Astrocyte (in vitro differentiated cells and primary cell): ENCODE measurements at regions not wholly inside any gene's neighbourhood (a gene's known extent, or its start where the extent isn't known, plus 50 kb on each side); places are given as distances from the start of the nearest gene placed in this dataset.

Experiments
- DNase-seq: peaks from one replicate; pipeline ENCODE4 v3.0.0-alpha.2; 2010; ENCODE audit warnings: low read depth
- FAIRE-seq: peaks from 2 replicates; lab custom pipeline; 2011; peaks lifted over from hg19 to GRCh38; lab: Jason Lieb, UNC
- H2AFZ ChIP-seq: 2 replicates; pipeline ENCODE4 v1.6.0; 2012; ENCODE audit warnings: low read depth, low read length, inconsistent platforms
- H3K27ac ChIP-seq: 2 replicates; pipeline ENCODE4 v1.5.1; 2011; ENCODE audit warnings: low read depth, low read length, inconsistent platforms
- H3K27me3 ChIP-seq: 2 replicates; pipeline ENCODE4 v1.6.0; 2011; ENCODE audit warnings: low read length, inconsistent platforms; ENCODE audit not compliant: insufficient read depth
- H3K36me3 ChIP-seq: 2 replicates; pipeline ENCODE4 v1.5.1; 2011; ENCODE audit warnings: low read length, inconsistent platforms; ENCODE audit not compliant: insufficient read depth
- H3K4me1 ChIP-seq: 2 replicates; pipeline ENCODE4 v1.5.1; 2011; ENCODE audit warnings: low read length, inconsistent platforms; ENCODE audit not compliant: insufficient read depth
- H3K4me2 ChIP-seq: 2 replicates; pipeline ENCODE4 v1.6.0; 2012; ENCODE audit warnings: low read length, inconsistent platforms
- H3K4me3 ChIP-seq: 2 replicates; pipeline ENCODE4 v1.5.1; 2011; ENCODE audit warnings: low read depth, mild to moderate bottlenecking, low read length, inconsistent platforms; ENCODE audit not compliant: insufficient read depth
- H3K79me2 ChIP-seq: 2 replicates; pipeline ENCODE4 v1.6.0; 2012; ENCODE audit warnings: mild to moderate bottlenecking, low read length, inconsistent platforms; ENCODE audit not compliant: insufficient read depth
- H3K9ac ChIP-seq: 2 replicates; pipeline ENCODE4 v1.6.0; 2012; ENCODE audit warnings: mild to moderate bottlenecking, low read length, inconsistent platforms
- H3K9me3 ChIP-seq: 2 replicates; pipeline ENCODE4 v1.5.1; 2012; ENCODE audit warnings: low read depth, mild to moderate bottlenecking, low read length, inconsistent platforms; ENCODE audit not compliant: insufficient read depth
- H4K20me1 ChIP-seq: 2 replicates; pipeline ENCODE4 v1.6.0; 2012; ENCODE audit warnings: low read length, inconsistent platforms; ENCODE audit not compliant: insufficient read depth
- H3K27ac Mint-ChIP-seq: one replicate; pipeline ENCODE4 v1.8.0; 2021; ENCODE audit warnings: mild to moderate bottlenecking, mixed read lengths; ENCODE audit not compliant: unreplicated experiment
- H3K27me3 Mint-ChIP-seq: one replicate; pipeline ENCODE4 v1.8.0; 2021; ENCODE audit warnings: low read depth, mixed read lengths; ENCODE audit not compliant: unreplicated experiment
- H3K36me3 Mint-ChIP-seq: one replicate; pipeline ENCODE4 v1.8.0; 2021; ENCODE audit warnings: low read depth, mixed read lengths; ENCODE audit not compliant: unreplicated experiment
- H3K4me1 Mint-ChIP-seq: one replicate; pipeline ENCODE4 v1.8.0; 2021; ENCODE audit warnings: low read depth, mixed read lengths; ENCODE audit not compliant: unreplicated experiment
- H3K4me3 Mint-ChIP-seq: one replicate; pipeline ENCODE4 v1.8.0; 2021; ENCODE audit warnings: mild to moderate bottlenecking, moderate library complexity, mixed read lengths; ENCODE audit not compliant: unreplicated experiment
- H3K9me3 Mint-ChIP-seq: one replicate; pipeline ENCODE4 v1.8.0; 2021; ENCODE audit warnings: mild to moderate bottlenecking, mixed read lengths; ENCODE audit not compliant: unreplicated experiment
- EZH2 ChIP-seq: IDR thresholded peaks from 2 replicates; pipeline ENCODE4 v1.6.1; 2012; ENCODE audit warnings: mild to moderate bottlenecking, low read length, inconsistent platforms; ENCODE audit not compliant: insufficient read depth
- TF ChIP-seq, protein P1 (sequence below): IDR thresholded peaks from 2 replicates; pipeline ENCODE4 v1.5.1; 2011; ENCODE audit warnings: low read depth, mild to moderate bottlenecking, inconsistent platforms, low read length, moderate library complexity; ENCODE audit not compliant: insufficient read depth

DNA sequence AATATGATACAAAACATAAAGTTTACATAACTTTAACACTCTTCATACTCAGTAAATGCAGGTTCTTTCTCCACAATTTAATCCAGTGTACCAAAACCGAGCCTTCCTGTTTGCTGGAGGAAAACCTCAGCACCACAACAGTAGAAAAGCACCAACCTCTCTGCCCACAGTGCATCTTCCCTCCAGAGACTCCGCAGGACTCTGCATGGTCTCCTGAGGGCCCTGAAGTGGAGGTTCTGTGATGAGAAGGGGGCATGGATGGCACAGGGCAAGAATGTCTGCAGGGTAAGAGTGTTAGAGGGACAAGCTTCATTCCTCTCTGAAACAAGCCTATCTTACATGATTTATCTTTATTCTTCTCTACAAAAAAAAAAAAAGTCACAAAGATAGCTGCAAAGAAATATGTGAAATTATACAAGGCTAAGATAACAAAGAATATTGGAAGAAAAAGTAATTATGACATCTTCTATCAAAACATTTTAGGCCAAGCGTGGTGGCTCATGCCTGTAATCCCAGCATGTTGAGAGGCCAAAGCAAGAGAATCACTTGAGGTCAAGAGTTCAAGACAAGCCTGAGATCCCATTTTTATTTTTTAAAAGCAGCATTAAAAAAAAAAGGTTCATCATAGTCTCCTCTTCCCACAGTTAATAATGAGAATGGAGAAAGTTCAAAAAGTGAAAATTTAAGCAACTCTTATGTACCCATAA lies 102.0 kb downstream of the VPREB1 start:
- Histone ChIP-seq H3K4me1 (no peaks in the 10 kb centered on the region), H3K36me3 (no peaks in the 10 kb centered on the region), H3K79me2 (no peaks in the 10 kb centered on the region), H3K27me3 (peaks cover 27% of the 10 kb centered on the region), H4K20me1 (no peaks in the 10 kb centered on the region), H3K4me3 (no peak overlapping the region), H2AFZ (no peak overlapping the region), H3K9ac (no peak overlapping the region), H3K4me2 (no peak overlapping the region), H3K9me3 (no peaks in the 10 kb centered on the region), H3K27ac (no peak overlapping the region)
- Mint-ChIP-seq H3K4me1 (no peaks in the 10 kb centered on the region), H3K27ac (no peak overlapping the region), H3K36me3 (no peaks in the 10 kb centered on the region), H3K27me3 (peaks cover 54% of the 10 kb centered on the region), H3K9me3 (no peaks in the 10 kb centered on the region), H3K4me3 (no peak overlapping the region)
- TF ChIP-seq, protein P1, sequence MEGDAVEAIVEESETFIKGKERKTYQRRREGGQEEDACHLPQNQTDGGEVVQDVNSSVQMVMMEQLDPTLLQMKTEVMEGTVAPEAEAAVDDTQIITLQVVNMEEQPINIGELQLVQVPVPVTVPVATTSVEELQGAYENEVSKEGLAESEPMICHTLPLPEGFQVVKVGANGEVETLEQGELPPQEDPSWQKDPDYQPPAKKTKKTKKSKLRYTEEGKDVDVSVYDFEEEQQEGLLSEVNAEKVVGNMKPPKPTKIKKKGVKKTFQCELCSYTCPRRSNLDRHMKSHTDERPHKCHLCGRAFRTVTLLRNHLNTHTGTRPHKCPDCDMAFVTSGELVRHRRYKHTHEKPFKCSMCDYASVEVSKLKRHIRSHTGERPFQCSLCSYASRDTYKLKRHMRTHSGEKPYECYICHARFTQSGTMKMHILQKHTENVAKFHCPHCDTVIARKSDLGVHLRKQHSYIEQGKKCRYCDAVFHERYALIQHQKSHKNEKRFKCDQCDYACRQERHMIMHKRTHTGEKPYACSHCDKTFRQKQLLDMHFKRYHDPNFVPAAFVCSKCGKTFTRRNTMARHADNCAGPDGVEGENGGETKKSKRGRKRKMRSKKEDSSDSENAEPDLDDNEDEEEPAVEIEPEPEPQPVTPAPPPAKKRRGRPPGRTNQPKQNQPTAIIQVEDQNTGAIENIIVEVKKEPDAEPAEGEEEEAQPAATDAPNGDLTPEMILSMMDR = no peak
- TF ChIP-seq EZH2 = no peak
- DNase-seq (no peak), FAIRE-seq (no peak)

DNA sequence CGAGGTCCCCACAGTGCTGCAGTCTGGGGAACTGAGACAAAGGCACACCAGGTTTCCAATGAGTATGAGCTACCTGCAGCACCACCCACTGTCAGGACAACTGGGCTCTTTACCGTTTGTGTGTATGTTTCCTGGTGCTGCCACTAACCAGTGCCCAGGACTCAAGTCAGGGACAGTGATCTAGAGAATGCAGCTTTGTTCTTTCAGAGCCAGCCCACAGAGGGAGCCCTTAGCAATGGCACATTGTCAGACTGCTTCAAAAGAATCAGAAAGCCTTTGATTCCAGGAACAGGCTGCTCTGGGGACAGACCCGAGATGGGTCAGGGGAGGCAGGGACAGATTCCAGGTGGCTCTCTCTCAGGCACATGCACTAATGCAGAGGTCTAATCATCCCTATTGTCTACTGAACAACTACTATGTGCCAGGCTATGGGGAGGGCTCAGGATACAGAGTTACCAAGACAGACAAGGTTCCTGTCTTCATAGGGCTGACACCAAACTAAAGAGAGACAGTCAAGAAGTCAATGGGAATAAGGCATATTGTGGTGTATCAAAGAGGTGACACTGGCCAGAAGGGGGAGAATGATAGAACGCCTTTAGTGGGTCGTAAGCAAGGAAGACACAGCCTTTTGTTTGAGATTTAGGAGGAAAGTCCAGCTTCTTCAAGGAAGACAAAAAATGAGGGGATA lies 103.7 kb downstream of the VPREB1 start:
- no peak for FAIRE-seq
- H3K27ac ChIP-seq = no peak overlapping the region
- H3K27ac Mint-ChIP-seq = no peak overlapping the region
- no peaks in the 10 kb centered on the region for H3K79me2 ChIP-seq
- H3K9me3 ChIP-seq = no peaks in the 10 kb centered on the region
- H3K9ac ChIP-seq = no peak overlapping the region
- TF ChIP-seq, protein P1 = no peak
- no peak for TF ChIP-seq EZH2
- no peak overlapping the region for H3K4me2 ChIP-seq
- H3K36me3 Mint-ChIP-seq = no peaks in the 10 kb centered on the region
- H4K20me1 ChIP-seq = no peaks in the 10 kb centered on the region
- H3K27me3 Mint-ChIP-seq = peaks cover 66% of the 10 kb centered on the region
- no peak overlapping the region for H3K4me3 Mint-ChIP-seq
- no peaks in the 10 kb centered on the region for H3K36me3 ChIP-seq
- no peaks in the 10 kb centered on the region for H3K4me1 ChIP-seq
- peaks cover 27% of the 10 kb centered on the region for H3K27me3 ChIP-seq
- H3K9me3 Mint-ChIP-seq = no peaks in the 10 kb centered on the region
- no peak for DNase-seq
- H3K4me3 ChIP-seq = no peak overlapping the region
- H3K4me1 Mint-ChIP-seq = no peaks in the 10 kb centered on the region
- H2AFZ ChIP-seq = no peak overlapping the region
